Ishikawa (cell line): ENCODE measurements at regions not wholly inside any gene's neighbourhood (a gene's known extent, or its start where the extent isn't known, plus 50 kb on each side); places are given as distances from the start of the nearest gene placed in this dataset.

Experiments used
- EP300 ChIP-seq: IDR thresholded peaks from 2 replicates; pipeline ENCODE4 v1.6.1; 2012; ENCODE audit warnings: borderline replicate concordance
- TAF1 ChIP-seq: IDR thresholded peaks from 2 replicates; pipeline ENCODE4 v1.6.1; 2012; ENCODE audit warnings: low read depth, mild to moderate bottlenecking
- TCF12 ChIP-seq: IDR thresholded peaks from 2 replicates; pipeline ENCODE4 v1.6.1; 2012; ENCODE audit warnings: low read depth

GRCh38 chr14:39488600-39488999, 56.4 kb upstream of the FBXO33 start:
- no peak for TF ChIP-seq TCF12
- TF ChIP-seq EP300 = no peak
- no peak for TF ChIP-seq TAF1
